ENCODE measurements at regions not wholly inside any gene's neighbourhood (a gene's known extent, or its start where the extent isn't known, plus 50 kb on each side); places are given as distances from the start of the nearest gene placed in this dataset.

- DNase-seq (ENCODE audit: low spot score), result no peak
These were observed 66.1 kb upstream of the AKT3 start for GRCh38 chr1:243916160-243916559.

GRCh38 chr1:243912347-243912746, 62.3 kb upstream of the AKT3 start:
- DNase-seq (ENCODE audit: low spot score), result no peak

GRCh38 chr1:243910607-243911006, 60.6 kb upstream of the AKT3 start:
- DNase-seq (ENCODE audit: low spot score), result peak; percentile 64

GRCh38 chr1:243903895-243904294, 53.9 kb upstream of the AKT3 start:
- DNase-seq (ENCODE audit: low spot score), result no peak

- peak; percentile 94 for DNase-seq (ENCODE audit: low spot score)
These were observed 53.0 kb upstream of the AKT3 start for GRCh38 chr1:243903041-243903440.

- no peak for DNase-seq (ENCODE audit: low spot score)
These were observed 52.1 kb upstream of the AKT3 start for GRCh38 chr1:243902100-243902499.
